Calu3 (cell line): ENCODE measurements at regions not wholly inside any gene's neighbourhood (a gene's known extent, or its start where the extent isn't known, plus 50 kb on each side); places are given as distances from the start of the nearest gene placed in this dataset.

Experiments
- BruUV-seq: library from RNA; stranded (reverse); fragments of 400-500 nt; replicated peaks from 2 replicates; lab custom pipeline; 2021; lab: Mats Ljungman, UMichigan
- CTCF ChIA-PET: fragments of 300-600 bp; sonication (Branson Sonifier 250); formaldehyde crosslinking; loops from one replicate; lab custom pipeline; 2022; ENCODE audit warnings: antibody characterized with exemption; lab: Charles Lee
- DNase-seq: peaks from one replicate; pipeline ENCODE4 v3.0.0; 2022
- H3K27ac Mint-ChIP-seq: one replicate; pipeline ENCODE4 v1.8.0; 2022; ENCODE audit warnings: mixed read lengths; ENCODE audit not compliant: unreplicated experiment
- H3K27me3 Mint-ChIP-seq: one replicate; pipeline ENCODE4 v1.8.0; 2022; ENCODE audit warnings: mixed read lengths; ENCODE audit not compliant: unreplicated experiment
- H3K36me3 Mint-ChIP-seq: one replicate; pipeline ENCODE4 v1.8.0; 2022; ENCODE audit warnings: mild to moderate bottlenecking, moderate library complexity, mixed read lengths; ENCODE audit not compliant: insufficient read depth, unreplicated experiment
- H3K4me1 Mint-ChIP-seq: one replicate; pipeline ENCODE4 v1.8.0; 2022; ENCODE audit warnings: mild to moderate bottlenecking, low read depth, mixed read lengths; ENCODE audit not compliant: unreplicated experiment
- H3K4me3 Mint-ChIP-seq: one replicate; pipeline ENCODE4 v1.8.0; 2022; ENCODE audit warnings: mild to moderate bottlenecking, low read depth, moderate library complexity, mixed read lengths; ENCODE audit not compliant: unreplicated experiment
- H3K9me3 Mint-ChIP-seq: one replicate; pipeline ENCODE4 v1.8.0; 2022; ENCODE audit warnings: low read depth, mixed read lengths; ENCODE audit not compliant: unreplicated experiment
- intact Hi-C: fragments of 100-400 bp; cut with micrococcal nuclease; formaldehyde crosslinking; loops from one replicate; pipeline ENCODE4 v1.10.0; 2022; ENCODE audit not compliant: unreplicated experiment
- TF ChIP-seq, protein P1 (sequence below): fragments of 200-600 bp; IDR thresholded peaks from one replicate; pipeline ENCODE4 v1.8.0; 2022; ENCODE audit warnings: antibody characterized with exemption; ENCODE audit not compliant: unreplicated experiment

DNA sequence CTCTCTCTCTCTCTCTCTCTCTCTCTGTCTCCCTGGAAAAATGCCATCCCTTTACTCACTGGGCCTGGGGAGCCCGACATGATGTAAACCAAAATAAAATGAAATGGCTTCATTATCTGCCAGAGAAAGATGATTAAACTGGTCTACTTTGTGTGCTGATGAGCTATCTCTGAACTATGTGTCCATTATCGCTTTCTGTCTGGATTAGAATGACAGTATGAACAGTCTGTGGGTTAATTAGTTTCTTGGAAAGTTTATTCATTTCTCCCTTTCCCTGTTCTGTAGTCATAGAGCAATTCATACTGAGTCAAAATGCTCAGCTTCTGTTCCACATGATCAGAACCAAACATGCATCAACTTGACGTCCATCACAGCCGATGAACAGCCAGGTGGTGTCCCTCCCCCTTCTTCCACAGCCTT is 72.4 kb upstream of the KCND3 start:
- Mint-ChIP-seq H3K4me1 (no peaks in the 10 kb centered on the region), H3K4me3 (no peak overlapping the region), H3K27ac (no peak overlapping the region), H3K36me3 (no peaks in the 10 kb centered on the region), H3K9me3 (no peaks in the 10 kb centered on the region), H3K27me3 (peaks cover 74% of the 10 kb centered on the region)
- intact Hi-C loops: no loop called here
- TF ChIP-seq, protein P1, sequence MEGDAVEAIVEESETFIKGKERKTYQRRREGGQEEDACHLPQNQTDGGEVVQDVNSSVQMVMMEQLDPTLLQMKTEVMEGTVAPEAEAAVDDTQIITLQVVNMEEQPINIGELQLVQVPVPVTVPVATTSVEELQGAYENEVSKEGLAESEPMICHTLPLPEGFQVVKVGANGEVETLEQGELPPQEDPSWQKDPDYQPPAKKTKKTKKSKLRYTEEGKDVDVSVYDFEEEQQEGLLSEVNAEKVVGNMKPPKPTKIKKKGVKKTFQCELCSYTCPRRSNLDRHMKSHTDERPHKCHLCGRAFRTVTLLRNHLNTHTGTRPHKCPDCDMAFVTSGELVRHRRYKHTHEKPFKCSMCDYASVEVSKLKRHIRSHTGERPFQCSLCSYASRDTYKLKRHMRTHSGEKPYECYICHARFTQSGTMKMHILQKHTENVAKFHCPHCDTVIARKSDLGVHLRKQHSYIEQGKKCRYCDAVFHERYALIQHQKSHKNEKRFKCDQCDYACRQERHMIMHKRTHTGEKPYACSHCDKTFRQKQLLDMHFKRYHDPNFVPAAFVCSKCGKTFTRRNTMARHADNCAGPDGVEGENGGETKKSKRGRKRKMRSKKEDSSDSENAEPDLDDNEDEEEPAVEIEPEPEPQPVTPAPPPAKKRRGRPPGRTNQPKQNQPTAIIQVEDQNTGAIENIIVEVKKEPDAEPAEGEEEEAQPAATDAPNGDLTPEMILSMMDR: no peak
- CTCF ChIA-PET: no interaction called here
- no TSS peak for BruUV-seq
- no peak for DNase-seq

DNA sequence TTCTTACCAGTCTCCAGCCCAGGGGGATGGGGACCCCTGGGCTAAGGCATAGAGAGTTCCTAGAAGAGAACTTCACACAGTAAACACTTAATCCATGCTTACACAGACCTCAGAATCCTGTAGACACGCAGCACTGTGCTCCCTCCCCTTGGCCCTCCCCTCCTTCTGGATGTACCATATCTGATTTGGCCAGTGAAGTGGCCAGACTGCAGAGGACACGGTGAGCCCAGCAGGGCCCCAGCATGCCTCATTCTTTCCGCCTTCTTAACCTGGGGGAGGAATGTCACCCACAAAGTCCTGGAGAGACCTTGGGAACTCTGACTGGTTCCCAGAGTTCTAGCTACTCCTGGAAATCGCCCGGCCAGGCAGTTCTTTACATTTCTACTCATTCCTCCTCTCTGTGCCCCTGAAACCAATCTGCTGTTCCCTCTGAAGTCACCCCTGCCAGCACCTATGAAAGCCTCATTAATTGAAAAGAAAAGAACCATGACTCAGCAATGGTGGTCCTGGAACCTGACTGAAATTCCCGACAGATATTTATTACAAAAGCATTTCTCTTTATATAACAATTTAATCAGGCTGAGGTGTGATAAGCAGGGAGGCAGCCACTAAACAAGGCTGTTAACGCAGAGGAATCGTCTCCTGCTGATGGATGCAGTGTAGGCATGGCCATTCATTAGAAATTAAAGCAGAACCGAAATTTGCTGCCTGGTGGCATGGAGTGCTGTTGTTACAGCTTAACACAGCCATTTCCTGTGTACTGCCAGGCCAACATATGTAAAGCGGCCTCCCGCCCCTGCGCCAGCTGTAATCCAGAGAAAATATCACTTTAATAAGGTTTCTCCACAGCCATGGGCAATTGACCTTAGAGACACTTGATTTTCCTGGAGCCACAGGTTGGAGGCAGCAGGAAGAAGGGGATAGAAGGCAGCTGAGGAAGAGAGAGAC is 74.6 kb upstream of the KCND3 start:
- CTCF ChIA-PET: no interaction called here
- Mint-ChIP-seq H3K36me3 (no peaks in the 10 kb centered on the region), H3K9me3 (no peaks in the 10 kb centered on the region), H3K27me3 (peaks cover 77% of the 10 kb centered on the region), H3K27ac (no peak overlapping the region), H3K4me3 (no peak overlapping the region), H3K4me1 (no peaks in the 10 kb centered on the region)
- intact Hi-C loops: no loop called here
- no TSS peak for BruUV-seq
- no peak for DNase-seq
- TF ChIP-seq, protein P1: no peak

DNA sequence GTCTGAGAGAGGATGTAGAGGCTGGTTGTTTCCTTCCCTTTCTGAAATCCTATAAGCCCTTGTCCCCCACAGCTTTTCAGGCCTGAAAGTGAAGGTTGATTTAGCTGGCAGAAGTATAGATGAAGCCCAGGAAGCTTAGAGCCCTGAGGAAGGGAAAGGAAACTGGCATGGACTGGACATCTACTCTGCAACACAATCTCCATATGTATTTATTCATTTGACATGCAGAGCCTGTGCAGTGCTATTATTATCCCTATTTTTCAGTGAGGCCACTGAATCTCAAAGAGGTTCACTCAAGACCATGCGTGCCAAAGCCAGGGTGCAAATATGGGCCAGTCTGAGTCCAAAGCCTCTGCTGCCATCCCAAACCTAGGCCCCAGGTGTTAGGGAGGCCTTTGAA is 78.5 kb upstream of the KCND3 start:
- no peaks in the 10 kb centered on the region for H3K9me3 Mint-ChIP-seq
- BruUV-seq: no TSS peak
- CTCF ChIA-PET: no interaction called here
- no peak overlapping the region for H3K27ac Mint-ChIP-seq
- H3K4me1 Mint-ChIP-seq: no peaks in the 10 kb centered on the region
- no peaks in the 10 kb centered on the region for H3K36me3 Mint-ChIP-seq
- intact Hi-C loops: no loop called here
- H3K4me3 Mint-ChIP-seq: no peak overlapping the region
- TF ChIP-seq, protein P1: no peak
- DNase-seq: no peak
- peaks cover 71% of the 10 kb centered on the region for H3K27me3 Mint-ChIP-seq

DNA sequence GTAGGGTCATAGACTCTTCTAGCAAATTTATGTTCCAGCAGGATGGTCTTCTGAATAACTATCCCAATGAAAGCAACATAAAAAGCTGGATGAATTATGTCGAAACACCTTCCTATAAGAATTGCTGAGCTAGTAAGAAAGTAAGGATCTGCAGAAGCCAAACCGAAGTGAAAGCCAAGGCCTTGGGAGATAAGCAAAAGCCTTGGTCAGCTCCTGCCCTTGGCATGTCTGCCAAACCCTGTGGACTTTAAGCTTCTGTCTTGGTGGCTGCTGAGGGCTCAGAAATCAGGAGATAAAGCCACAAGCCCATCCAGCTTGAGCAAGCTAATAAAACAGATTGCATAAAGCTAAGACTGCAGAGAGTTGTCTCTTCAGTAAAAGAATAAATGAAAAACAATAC is 81.2 kb upstream of the KCND3 start:
- TF ChIP-seq, protein P1: no peak
- BruUV-seq: no TSS peak
- H3K27ac Mint-ChIP-seq: no peak overlapping the region
- H3K36me3 Mint-ChIP-seq: no peaks in the 10 kb centered on the region
- H3K9me3 Mint-ChIP-seq: no peaks in the 10 kb centered on the region
- H3K27me3 Mint-ChIP-seq: peaks cover 48% of the 10 kb centered on the region
- H3K4me1 Mint-ChIP-seq: no peaks in the 10 kb centered on the region
- CTCF ChIA-PET: interaction anchor here (1.1 kb wide), 1 partner anchor 64 kb away, joined by 3 read pairs; no protein-coding TSS in a partner anchor
- no peak overlapping the region for H3K4me3 Mint-ChIP-seq
- DNase-seq: no peak
- intact Hi-C loops: no loop called here
